Smooth muscle cell (in vitro differentiated cells): ENCODE measurements at regions not wholly inside any gene's neighbourhood (a gene's known extent, or its start where the extent isn't known, plus 50 kb on each side); places are given as distances from the start of the nearest gene placed in this dataset.

Experiments
- DNase-seq: peaks from one replicate; lab custom pipeline; 2025; ENCODE audit not compliant: unreplicated experiment; lab: John Stamatoyannopoulos, UW
- H2AFZ ChIP-seq: fragments of 200-600 bp; sonication (generic); 2 replicates; pipeline ENCODE4 v1.6.0; 2016; ENCODE audit warnings: antibody characterized with exemption, low read depth, mild to moderate bottlenecking
- H3F3A ChIP-seq: fragments of 200-600 bp; sonication (generic); 2 replicates; pipeline ENCODE4 v1.6.0; 2017; ENCODE audit warnings: antibody characterized with exemption, low read depth
- H3K27ac ChIP-seq: fragments of 200-600 bp; sonication (generic); 2 replicates; pipeline ENCODE4 v1.5.1; 2016; ENCODE audit warnings: low read depth, mild to moderate bottlenecking
- H3K27me3 ChIP-seq: fragments of 200-600 bp; sonication (generic); 2 replicates; pipeline ENCODE4 v1.6.1; 2016; ENCODE audit warnings: low read depth, mild to moderate bottlenecking
- H3K36me3 ChIP-seq: fragments of 200-600 bp; sonication (generic); 2 replicates; pipeline ENCODE4 v1.5.1; 2016; ENCODE audit warnings: low read depth
- H3K4me1 ChIP-seq: fragments of 200-600 bp; sonication (generic); 2 replicates; pipeline ENCODE4 v1.5.1; 2016; ENCODE audit warnings: low read depth
- H3K4me2 ChIP-seq: fragments of 200-600 bp; sonication (generic); 2 replicates; pipeline ENCODE4 v1.6.0; 2016; ENCODE audit warnings: mild to moderate bottlenecking
- H3K4me3 ChIP-seq: fragments of 200-600 bp; sonication (generic); 2 replicates; pipeline ENCODE4 v1.5.1; 2016; ENCODE audit warnings: mild to moderate bottlenecking
- H3K79me2 ChIP-seq: fragments of 200-600 bp; sonication (generic); 2 replicates; pipeline ENCODE4 v1.6.0; 2016; ENCODE audit warnings: low read depth, mild to moderate bottlenecking
- H3K9ac ChIP-seq: fragments of 200-600 bp; sonication (generic); 2 replicates; pipeline ENCODE4 v1.6.0; 2016; ENCODE audit warnings: low read depth
- H3K9me3 ChIP-seq: fragments of 200-600 bp; sonication (generic); replicated peaks from 2 replicates; pipeline ENCODE4 v1.5.1; 2016; ENCODE audit warnings: low read depth
- H4K20me1 ChIP-seq: fragments of 200-600 bp; sonication (generic); 2 replicates; pipeline ENCODE4 v1.6.0; 2016; ENCODE audit warnings: low read depth
- CTCF ChIP-seq: fragments of 200-600 bp; sonication (generic); IDR thresholded peaks from 2 replicates; pipeline ENCODE4 v1.5.1; 2017; ENCODE audit warnings: borderline replicate concordance, mild to moderate bottlenecking, antibody characterized with exemption; ENCODE audit not compliant: insufficient read depth, poor library complexity, severe bottlenecking
- WGBS: methylation state at CpG from one replicate; pipeline ENCODE4 v1.1.7; 2016; ENCODE audit warnings: low lambda C conversion rate; 5-methylcytosine and 5-hydroxymethylcytosine counted together

- 79% methylated on average over 1 of the region's 1 CpG for WGBS
Observed at GRCh38 chr12:90441431-90441830, 513.5 kb downstream of the CCER1 start.

GRCh38 chr12:90428881-90429280, 526.1 kb downstream of the CCER1 start:
- H3K4me3 ChIP-seq: no peak overlapping the region
- no peaks in the 10 kb centered on the region for H4K20me1 ChIP-seq
- no peak overlapping the region for H3K27ac ChIP-seq
- DNase-seq: no peak
- H3K4me1 ChIP-seq: no peaks in the 10 kb centered on the region
- TF ChIP-seq CTCF: no peak
- no peak overlapping the region for H3K4me2 ChIP-seq
- 64% methylated on average over 3 of the region's 3 CpGs for WGBS
- peaks cover under 1% of the 10 kb centered on the region for H3K9me3 ChIP-seq
- no peaks in the 10 kb centered on the region for H3F3A ChIP-seq
- H3K9ac ChIP-seq: no peak overlapping the region
- H3K79me2 ChIP-seq: no peaks in the 10 kb centered on the region
- H2AFZ ChIP-seq: no peak overlapping the region
- H3K27me3 ChIP-seq: no peaks in the 10 kb centered on the region
- peaks cover 3% of the 10 kb centered on the region for H3K36me3 ChIP-seq

More at GRCh38 chr12:90441431-90441830, 513.5 kb downstream of the CCER1 start:
- Histone ChIP-seq H3K36me3 (no peaks in the 10 kb centered on the region), H3K9ac (no peak overlapping the region), H4K20me1 (no peaks in the 10 kb centered on the region), H3K9me3 (peaks cover 4% of the 10 kb centered on the region), H3K4me2 (no peak overlapping the region), H3F3A (no peaks in the 10 kb centered on the region), H2AFZ (no peak overlapping the region), H3K27me3 (no peaks in the 10 kb centered on the region), H3K4me1 (no peaks in the 10 kb centered on the region), H3K79me2 (no peaks in the 10 kb centered on the region), H3K27ac (no peak overlapping the region), H3K4me3 (no peak overlapping the region)
- DNase-seq: no peak
- no peak for TF ChIP-seq CTCF

- no peak for DNase-seq
- Histone ChIP-seq H3K27ac (no peak overlapping the region), H3K79me2 (no peaks in the 10 kb centered on the region), H3F3A (no peaks in the 10 kb centered on the region), H3K9ac (no peak overlapping the region), H4K20me1 (no peaks in the 10 kb centered on the region), H3K27me3 (no peaks in the 10 kb centered on the region), H3K4me3 (no peak overlapping the region), H2AFZ (no peak overlapping the region), H3K4me1 (no peaks in the 10 kb centered on the region), H3K4me2 (no peak overlapping the region), H3K36me3 (no peaks in the 10 kb centered on the region), H3K9me3 (no peaks in the 10 kb centered on the region)
- WGBS: 100% methylated on average over 1 of the region's 1 CpG
- no peak for TF ChIP-seq CTCF
Observed at GRCh38 chr12:90428465-90428864, 526.5 kb downstream of the CCER1 start.

- Histone ChIP-seq H3K9ac (no peak overlapping the region), H3K79me2 (no peaks in the 10 kb centered on the region), H3K4me3 (no peak overlapping the region), H4K20me1 (no peaks in the 10 kb centered on the region), H3K4me2 (no peak overlapping the region), H3K36me3 (no peaks in the 10 kb centered on the region), H3K27ac (no peak overlapping the region), H3K9me3 (no peaks in the 10 kb centered on the region), H3K27me3 (no peaks in the 10 kb centered on the region), H3K4me1 (no peaks in the 10 kb centered on the region), H3F3A (no peaks in the 10 kb centered on the region), H2AFZ (no peak overlapping the region)
- DNase-seq: no peak
- TF ChIP-seq CTCF: no peak
- 67% methylated on average over 2 of the region's 2 CpGs for WGBS
Observed at GRCh38 chr12:90423965-90424364, 531.0 kb downstream of the CCER1 start.
